ENCODE measurements at regions not wholly inside any gene's neighbourhood (a gene's known extent, or its start where the extent isn't known, plus 50 kb on each side); places are given as distances from the start of the nearest gene placed in this dataset.
"Not testable (repeated sequence)": the region's sequence is repeated elsewhere in the genome, so short reads cannot be mapped to it uniquely, and the experiment has no call there.

DNA sequence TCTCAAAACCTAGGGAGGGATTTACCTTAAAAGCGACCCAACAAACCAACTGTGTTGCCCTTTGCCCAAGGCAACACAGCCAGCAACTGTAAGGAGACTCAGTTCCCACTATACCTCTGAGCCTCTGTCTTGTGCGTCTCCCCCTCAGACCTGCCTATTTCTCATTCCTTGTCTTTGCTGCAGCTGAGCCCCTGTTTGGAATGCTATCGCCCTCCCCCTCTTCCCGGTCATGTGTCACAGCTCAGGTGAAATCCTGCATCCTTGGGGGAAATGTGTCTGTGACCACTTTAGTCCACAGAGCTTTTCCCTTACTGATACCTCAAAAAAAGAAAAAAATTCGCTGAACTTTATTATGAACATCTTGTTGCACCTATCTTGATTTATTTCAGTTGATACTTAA lies 52.0 kb upstream of the LRIG1 start:
- no peak for DNase-seq

- DNase-seq, result no peak
These were observed 52.8 kb upstream of the LRIG1 start for GRCh38 chr3:66553441-66554113.

DNA sequence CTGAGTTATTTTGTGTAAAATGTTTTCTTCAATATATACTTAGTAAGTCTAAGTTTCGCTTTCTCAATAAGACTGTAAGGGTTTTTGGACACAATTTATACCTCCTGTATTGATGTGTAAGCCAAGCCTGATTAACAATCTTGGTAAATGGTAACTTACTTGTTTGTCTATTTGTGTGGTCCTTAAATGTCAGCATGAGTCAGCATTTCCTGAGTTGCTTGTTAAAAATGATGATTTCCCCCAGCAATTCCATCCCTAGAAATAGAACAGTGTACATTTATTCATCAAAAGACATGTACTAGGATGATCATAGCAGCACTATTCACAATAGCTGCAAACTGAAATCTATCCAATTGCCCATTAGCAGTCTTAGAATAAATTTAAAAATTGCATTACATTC lies 53.4 kb upstream of the LRIG1 start:
- DNase-seq, result no peak

- no peak for DNase-seq
These were observed 54.5 kb upstream of the LRIG1 start for GRCh38 chr3:66555214-66555844.

GRCh38 chr3:66557170-66557569 lies 56.3 kb upstream of the LRIG1 start:
- no peak for DNase-seq

GRCh38 chr3:66559924-66560323 lies 59.1 kb upstream of the LRIG1 start:
- DNase-seq, result not testable (repeated sequence)

GRCh38 chr3:66561367-66561766 lies 60.5 kb upstream of the LRIG1 start:
- DNase-seq, result no peak

DNA sequence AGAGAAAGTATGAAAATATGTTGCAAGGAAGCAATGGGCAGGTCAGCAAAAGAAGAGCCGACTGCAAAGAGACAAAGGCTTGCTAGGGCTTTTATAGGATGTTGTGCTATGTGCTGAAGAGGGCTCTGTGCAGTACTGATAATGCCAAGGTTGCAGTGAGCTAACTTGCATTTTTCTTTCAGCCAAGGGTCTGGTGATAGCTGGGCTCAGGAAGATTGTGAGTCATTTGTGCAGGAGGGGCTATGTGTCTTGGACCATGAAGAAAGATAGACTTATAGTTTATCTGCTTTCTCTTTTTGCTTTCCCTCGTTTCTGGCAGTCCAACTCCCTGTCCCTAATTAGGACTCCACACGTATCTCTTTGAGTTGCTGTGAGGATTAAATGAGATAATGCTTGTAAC lies 64.5 kb upstream of the LRIG1 start:
- no peak for DNase-seq

DNA sequence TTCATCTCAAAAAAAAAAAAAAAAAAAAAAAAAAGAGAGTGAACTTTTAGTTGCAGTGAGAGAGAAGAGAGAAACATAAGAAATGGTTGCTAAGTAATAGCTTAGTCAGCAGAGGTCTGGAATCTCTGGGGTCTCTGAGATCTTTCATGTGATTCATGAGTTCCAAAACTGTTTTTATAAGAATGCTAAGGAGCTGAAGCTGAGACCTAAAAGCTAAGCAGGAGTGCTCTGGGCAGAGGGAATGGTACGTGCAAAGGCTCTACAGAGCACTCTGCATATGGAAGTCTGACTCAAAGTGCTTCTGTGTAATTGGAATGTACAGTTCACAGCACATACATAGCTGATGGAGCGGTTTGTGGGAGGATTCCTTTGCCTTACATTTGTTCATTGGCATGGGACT lies 66.3 kb upstream of the LRIG1 start:
- peak; percentile 78 for DNase-seq

- DNase-seq, result no peak
These were observed 71.4 kb upstream of the LRIG1 start for GRCh38 chr3:66572090-66572675.

DNA sequence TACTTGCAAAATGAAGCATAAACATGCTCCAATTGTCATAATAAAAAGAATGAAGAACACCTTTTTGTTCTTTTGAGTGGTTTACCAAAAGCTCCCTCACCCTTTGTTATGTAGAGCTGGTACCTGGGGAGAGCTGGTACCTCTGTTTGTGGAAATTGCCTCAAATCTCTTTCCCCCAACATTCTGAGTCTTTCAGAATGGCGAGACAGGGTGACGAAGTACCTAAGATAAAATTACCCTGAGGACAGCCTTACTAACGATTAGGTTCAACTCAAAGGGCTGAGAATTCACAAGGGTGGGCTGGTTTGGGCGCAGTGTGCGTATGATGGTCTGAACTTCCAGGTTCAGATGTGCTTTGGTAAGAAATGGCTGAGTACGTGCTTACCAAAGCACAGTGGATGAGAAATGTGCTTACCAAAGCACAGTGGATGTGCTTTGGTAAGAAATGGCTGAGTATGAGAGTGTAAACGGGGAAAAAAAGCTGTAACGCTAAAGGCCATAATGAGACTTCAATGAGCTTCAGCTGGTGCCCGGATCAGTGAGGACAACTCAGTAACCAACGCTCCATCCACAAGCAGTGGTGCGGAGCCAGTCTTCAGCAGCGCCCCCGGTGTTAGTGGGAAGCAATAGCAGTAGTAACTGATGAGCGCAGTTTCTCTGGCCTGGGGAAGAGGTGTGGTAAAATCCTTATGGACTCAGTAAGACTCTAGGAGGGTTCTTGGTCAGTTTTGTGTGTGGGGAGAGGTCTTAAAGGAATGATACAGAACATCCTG lies 72.3 kb upstream of the LRIG1 start:
- no peak for DNase-seq

- DNase-seq, result no peak
These were observed 73.3 kb upstream of the LRIG1 start for GRCh38 chr3:66574091-66574490.

- DNase-seq, result no peak
These were observed 76.8 kb upstream of the LRIG1 start for GRCh38 chr3:66577426-66578203.

DNA sequence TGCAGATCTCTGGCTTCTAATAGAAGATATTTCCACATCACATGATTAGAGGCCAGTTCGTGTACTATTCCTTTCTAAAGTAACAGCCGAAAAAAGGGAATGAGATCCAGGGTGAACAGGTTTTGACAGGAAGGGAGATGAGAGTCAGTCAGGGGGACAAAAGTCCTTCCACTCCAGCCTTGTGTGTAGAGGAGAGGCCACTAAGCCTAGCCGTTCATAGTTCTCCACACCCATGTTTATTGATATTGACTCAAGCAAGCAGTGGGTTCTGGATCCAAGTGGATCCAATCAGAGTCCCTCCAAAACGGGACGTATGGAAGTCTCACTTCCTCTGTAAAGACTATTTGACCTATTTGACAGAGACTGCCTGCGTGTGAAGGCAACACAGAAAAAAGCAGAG lies 80.4 kb upstream of the LRIG1 start:
- DNase-seq, result no peak

- DNase-seq, result no peak
These were observed 82.0 kb upstream of the LRIG1 start for GRCh38 chr3:66582721-66583423.

DNA sequence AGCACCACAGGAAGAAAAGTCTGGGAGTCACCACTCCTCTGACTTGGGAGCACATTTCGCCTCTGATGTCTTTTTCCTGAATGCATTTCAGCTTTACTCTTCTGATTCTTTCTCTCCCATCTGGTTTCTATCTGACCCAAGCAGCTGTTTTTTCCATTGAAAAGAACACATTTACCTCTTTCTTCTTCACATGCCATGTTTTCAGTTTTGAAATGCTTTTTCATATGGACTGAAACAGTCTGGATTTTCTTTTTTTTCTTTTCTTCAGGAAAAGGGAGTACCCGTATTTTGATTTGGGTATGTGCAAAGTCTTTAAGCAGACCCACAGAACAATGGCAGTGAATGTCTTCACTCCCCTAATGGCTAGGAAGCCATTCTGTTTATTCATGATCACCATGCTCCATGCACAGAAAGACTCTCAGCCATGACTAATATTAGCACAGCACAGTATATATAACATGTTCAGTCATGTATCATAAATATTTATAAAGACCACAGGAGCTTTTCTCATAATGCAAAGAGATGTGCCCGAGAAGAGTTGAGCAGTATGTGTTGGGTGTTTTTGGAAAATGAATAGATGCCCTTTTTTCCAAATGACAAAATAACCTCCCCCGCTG lies 82.7 kb upstream of the LRIG1 start:
- DNase-seq, result no peak

DNA sequence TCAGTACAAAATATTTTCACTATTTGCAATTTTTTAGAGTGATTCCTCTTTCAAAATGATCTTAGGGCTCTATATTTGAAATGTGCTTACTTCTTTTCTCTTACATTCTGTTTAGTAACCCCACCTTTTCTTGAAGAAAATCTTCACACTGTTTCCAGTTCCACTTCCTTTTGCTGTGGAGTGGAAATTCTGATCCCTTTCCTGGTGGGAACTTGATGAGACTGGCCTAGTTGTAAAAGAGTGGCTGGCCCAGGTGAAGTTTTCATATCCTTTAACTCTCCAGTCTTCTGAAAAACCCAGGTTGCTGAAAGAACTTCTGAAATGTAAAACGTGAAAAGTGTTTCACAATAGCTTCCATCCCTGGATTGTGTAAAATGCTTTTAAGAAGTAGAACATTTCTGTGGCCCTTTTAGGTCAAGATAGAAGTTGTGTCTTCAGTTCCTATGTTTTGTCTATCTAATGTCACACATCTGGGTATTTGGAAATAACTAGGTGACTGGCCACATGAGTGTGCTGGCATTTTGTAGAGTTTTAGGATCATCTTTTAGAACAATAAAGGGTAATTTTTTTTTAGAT lies 84.8 kb upstream of the LRIG1 start:
- DNase-seq, result no peak

DNA sequence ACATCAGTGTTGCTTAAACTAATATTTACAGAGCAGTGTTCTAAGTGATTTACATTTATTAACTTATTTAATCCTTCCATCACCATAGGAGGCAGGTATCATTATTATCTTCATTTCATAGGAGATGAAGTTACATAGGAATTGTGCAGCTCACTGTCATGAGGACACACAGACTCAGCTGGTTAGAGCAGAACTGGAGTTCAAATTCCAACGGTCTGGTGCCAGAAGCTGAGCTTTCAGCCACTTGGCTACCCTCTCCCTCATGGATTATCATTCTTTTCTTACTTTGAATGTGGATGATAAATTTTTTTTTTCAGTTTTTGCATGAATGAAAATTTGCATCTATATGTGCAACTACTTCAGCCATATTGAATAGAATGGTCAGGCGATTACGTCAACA lies 86.0 kb upstream of the LRIG1 start:
- no peak for DNase-seq

DNA sequence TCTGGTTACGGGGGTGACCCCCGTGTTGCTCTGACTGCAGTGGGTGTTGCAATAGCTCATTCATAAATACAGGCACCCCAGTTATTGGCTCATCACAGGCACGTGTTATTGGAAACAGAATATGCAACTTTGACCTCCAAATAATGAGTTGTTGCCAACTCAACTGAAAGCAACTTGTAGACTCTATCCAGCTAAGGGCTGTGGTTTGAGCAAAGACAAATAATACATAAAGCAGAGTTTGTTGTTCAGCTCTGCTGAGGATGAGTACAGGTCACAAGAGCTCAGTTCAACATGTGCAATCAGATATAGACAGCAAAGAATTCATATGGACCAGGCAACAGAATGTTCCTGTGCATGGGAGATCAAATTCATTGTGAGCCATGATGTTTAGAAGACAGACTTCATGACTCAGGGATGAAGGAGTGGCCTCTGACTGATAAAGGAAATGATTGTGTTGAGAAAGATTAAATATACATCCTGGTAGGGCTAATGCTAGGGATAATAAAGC lies 87.6 kb upstream of the LRIG1 start:
- no peak for DNase-seq

DNA sequence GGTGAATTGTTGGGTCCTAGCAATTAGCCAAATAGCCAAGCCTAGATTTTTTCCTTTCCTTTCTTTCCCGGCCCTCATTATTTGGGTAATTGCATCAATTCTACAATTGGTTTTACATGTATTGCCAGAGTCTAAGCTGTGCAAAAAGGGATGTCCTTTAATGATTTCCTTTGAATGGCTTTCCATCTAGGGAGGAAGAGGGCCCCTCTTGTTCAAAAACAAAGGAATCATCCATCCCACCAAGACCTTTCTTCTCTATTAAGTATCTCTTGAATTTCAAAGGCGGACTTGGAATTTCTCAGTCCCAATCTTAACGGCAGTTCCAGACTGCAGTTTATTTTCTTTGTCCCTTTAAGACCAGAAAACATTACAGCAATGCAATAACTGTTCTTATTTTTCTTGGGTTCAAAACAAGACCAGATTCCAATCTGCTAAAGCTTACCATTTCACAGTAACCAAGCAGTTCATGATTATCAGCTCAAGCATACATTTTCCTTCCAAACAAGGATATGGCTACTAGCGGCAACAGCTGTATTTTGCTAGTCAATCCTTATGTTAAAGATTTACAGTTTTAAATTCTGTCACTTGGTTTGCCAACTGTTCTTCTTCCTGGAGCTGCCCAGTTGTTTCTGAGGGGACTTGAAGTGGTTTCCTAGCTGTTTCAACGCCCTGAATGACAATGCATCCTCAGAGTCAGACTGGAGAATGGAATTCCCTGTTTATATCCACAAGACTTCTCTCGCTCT lies 91.4 kb upstream of the LRIG1 start:
- no peak for DNase-seq
